Lung (tissue), 12 donors: ENCODE measurements at regions not wholly inside any gene's neighbourhood (a gene's known extent, or its start where the extent isn't known, plus 50 kb on each side); places are given as distances from the start of the nearest gene placed in this dataset. TPM values are rescaled to one million over a fixed set of nuclear protein-coding genes. Genes with fewer than 3 reads are reported as not detected.
A peak's percentile ranks its signal among the peaks of the same experiment; 100 is the strongest.

Experiments used
- ATAC-seq: fragments of 200-7000 bp; cut with Tn5 transposase; one replicate; pipeline ENCODE4 v1.9.1; 2020; ENCODE audit warnings: moderate number of reproducible peaks; ENCODE audit not compliant: insufficient read depth, low FRiP score
- DNase-seq, 3 donors: peaks; one replicate each; pipeline ENCODE4 v3.0.0-alpha.2; 2013 to 2017
- H3K27ac ChIP-seq, 2 donors: one replicate each; pipeline ENCODE4 v1.5.1; 2013; ENCODE audit warnings: mild to moderate bottlenecking in 2 of 2, moderate library complexity in 2 of 2, control low read depth in 1 of 2, inconsistent platforms in 1 of 2, low read depth in 1 of 2, low read length in 1 of 2
- H3K27me3 ChIP-seq, 3 donors: one replicate each; pipeline ENCODE4 v1.5.1; 2013; ENCODE audit warnings: low read length in 2 of 3; ENCODE audit not compliant: control insufficient read depth in 3 of 3, insufficient read depth in 3 of 3
- H3K36me3 ChIP-seq, 4 donors: one replicate each; pipeline ENCODE4 v1.5.1; 2013; ENCODE audit warnings: low read length in 4 of 4, mild to moderate bottlenecking in 1 of 4, moderate library complexity in 1 of 4; ENCODE audit not compliant: control insufficient read depth in 4 of 4, insufficient read depth in 4 of 4
- H3K4me1 ChIP-seq, 5 donors: one replicate each; pipeline ENCODE4 v1.5.1; 2013; ENCODE audit warnings: low read length in 5 of 5, mild to moderate bottlenecking in 2 of 5, moderate library complexity in 1 of 5; ENCODE audit not compliant: control insufficient read depth in 5 of 5, insufficient read depth in 5 of 5
- H3K4me3 ChIP-seq: one replicate; pipeline ENCODE4 v1.5.1; 2013; ENCODE audit warnings: mild to moderate bottlenecking, control low read depth, moderate library complexity
- H3K9ac ChIP-seq, 2 donors: one replicate each; pipeline ENCODE4 v1.5.1; 2013; ENCODE audit warnings: low read length in 2 of 2, control low read depth in 1 of 2; ENCODE audit not compliant: insufficient read depth in 1 of 2
- H3K9me3 ChIP-seq, 4 donors: one replicate each; pipeline ENCODE4 v1.5.1; 2013; ENCODE audit warnings: low read length in 3 of 4, mild to moderate bottlenecking in 1 of 4, moderate library complexity in 1 of 4; ENCODE audit not compliant: control insufficient read depth in 4 of 4, insufficient read depth in 3 of 4
- WGBS, 2 donors: extraction: QIAGEN DNeasy Blood & Tissue Kit; methylation state at CpG; one replicate each; pipeline ENCODE4 v1.1.7; 2013; 5-methylcytosine and 5-hydroxymethylcytosine counted together
- small RNA-seq: library from RNA; depleted of rRNA; stranded (forward); fragments of <200 nt; gene quantifications from one replicate; pipeline ENCODE3, GENCODE V24; 2014; ENCODE audit warnings: low replicate concordance
- TF ChIP-seq, protein P1 (sequence below): IDR thresholded peaks from 2 replicates; pipeline ENCODE4 v1.5.1; 2012; ENCODE audit warnings: mild to moderate bottlenecking; ENCODE audit errors: control extremely low read depth, extremely low read depth
- donor health status: control.
- donor health status: control.
- donor health status: Bipolar disorder and iron deficiency.
- donor health status: healthy.
- donor health status: DM: yes; HTN: yes; CAD: no.

DNA sequence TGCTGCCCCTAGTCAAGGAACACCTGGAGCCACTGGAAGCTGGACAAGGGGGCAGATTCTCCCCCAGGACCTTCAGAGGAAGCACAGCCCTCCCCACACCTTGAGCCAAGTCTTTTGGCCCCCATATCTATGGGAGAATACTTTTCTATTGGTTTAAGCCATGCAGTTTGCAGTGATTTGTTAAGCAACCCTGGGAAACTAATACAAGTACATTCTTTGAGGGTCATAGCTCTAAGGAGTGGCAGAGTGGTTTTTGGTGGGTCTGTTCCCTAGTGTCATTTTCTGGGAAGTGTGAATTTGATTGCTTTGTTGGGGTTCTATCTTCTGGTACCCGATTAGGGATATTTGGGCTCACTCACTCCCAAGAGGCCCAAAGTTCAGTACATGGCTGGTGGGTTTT lies 50.8 kb upstream of the PTCSC3 start:
- DNase-seq: peak in 1 of 3 donors; percentile 46
- no peaks in the 10 kb centered on the region for H3K9me3 ChIP-seq
- no peaks in the 10 kb centered on the region for H3K27me3 ChIP-seq
- 71 to 75% methylated on average over 1 of the region's 1 CpG for WGBS, 2 donors
- no peak for ATAC-seq
- no peak overlapping the region for H3K4me3 ChIP-seq
- H3K36me3 ChIP-seq: no peaks in the 10 kb centered on the region
- H3K4me1 ChIP-seq: peaks cover 0 to 10% (median 0%) of the 10 kb centered on the region in 5 donors
- TF ChIP-seq, protein P1, sequence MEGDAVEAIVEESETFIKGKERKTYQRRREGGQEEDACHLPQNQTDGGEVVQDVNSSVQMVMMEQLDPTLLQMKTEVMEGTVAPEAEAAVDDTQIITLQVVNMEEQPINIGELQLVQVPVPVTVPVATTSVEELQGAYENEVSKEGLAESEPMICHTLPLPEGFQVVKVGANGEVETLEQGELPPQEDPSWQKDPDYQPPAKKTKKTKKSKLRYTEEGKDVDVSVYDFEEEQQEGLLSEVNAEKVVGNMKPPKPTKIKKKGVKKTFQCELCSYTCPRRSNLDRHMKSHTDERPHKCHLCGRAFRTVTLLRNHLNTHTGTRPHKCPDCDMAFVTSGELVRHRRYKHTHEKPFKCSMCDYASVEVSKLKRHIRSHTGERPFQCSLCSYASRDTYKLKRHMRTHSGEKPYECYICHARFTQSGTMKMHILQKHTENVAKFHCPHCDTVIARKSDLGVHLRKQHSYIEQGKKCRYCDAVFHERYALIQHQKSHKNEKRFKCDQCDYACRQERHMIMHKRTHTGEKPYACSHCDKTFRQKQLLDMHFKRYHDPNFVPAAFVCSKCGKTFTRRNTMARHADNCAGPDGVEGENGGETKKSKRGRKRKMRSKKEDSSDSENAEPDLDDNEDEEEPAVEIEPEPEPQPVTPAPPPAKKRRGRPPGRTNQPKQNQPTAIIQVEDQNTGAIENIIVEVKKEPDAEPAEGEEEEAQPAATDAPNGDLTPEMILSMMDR: no peak
- no peak overlapping the region for H3K9ac ChIP-seq
- H3K27ac ChIP-seq: peak overlapping the region in 1 of 2 donors; percentile 87

Small RNA genes lying in the stretch of these regions (small RNA-seq; reads per million reads assigned to genes)
- gene RN7SKP21: not detected
